DMS153 (cell line): ENCODE measurements at regions not wholly inside any gene's neighbourhood (a gene's known extent, or its start where the extent isn't known, plus 50 kb on each side); places are given as distances from the start of the nearest gene placed in this dataset.
"Not testable (repeated sequence)": the region's sequence is repeated elsewhere in the genome, so short reads cannot be mapped to it uniquely, and the experiment has no call there.

Source experiments
- DNase-seq: peaks from one replicate; lab custom pipeline; 2025; lab: John Stamatoyannopoulos, UW

DNA sequence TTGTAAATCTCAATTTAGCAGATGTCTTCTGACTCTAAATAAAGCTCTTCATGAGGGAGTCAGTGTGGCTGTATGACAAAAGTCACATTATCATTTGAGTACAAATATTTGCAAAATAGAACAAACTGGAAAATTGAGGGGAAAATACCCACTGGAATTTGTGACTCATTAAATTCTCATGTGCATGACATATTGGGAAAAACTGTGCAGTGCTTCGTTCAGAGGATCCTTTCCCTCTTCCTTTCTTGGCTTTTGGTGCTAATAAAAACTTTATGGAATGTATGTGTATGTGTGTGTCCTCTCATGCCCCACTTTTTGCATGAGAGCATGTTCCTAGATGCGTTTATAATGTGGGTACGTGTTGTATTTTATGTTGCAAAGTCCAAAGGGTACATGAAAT is 267.8 kb downstream of the KTN1 start:
- no peak for DNase-seq

DNA sequence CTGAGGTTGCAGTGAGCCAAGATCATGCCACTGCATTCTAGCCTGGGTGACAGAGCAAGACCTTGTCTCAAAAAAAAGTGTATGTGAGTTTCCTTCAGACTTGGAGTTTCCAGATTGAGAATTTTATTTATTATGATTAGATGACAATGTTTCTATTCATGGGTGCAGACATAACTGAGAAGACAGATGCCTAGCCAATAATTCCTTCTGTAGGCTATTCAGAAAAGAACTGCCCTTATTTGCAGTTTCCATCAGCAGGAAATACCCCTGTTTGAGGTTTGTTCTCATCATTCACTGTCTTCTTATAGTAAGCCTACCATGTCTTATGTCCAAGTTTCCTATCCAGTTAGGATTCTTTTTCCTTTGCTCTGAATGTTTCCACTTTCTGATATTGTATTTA is 269.0 kb downstream of the KTN1 start:
- no peak for DNase-seq

DNA sequence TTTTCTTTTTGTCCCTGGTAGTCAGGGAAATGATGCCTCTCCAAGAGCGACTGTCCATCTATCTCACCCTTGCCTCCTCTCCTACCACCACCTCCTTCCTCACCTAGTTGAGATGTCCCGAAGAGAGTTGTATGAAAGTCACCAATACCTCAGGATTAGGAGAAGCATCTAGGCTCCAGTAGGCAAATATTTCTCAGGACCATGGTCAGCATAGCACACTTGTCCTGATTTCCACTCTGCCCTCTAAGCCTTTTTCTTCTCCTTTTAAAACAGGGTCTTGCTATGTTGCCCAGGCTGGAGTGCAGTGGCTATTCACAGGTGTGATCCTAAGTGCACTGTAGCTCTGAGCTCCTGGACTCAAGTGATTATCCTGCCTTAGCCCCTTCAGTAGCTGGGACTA is 268.4 kb upstream of the PELI2 start:
- DNase-seq: no peak

DNA sequence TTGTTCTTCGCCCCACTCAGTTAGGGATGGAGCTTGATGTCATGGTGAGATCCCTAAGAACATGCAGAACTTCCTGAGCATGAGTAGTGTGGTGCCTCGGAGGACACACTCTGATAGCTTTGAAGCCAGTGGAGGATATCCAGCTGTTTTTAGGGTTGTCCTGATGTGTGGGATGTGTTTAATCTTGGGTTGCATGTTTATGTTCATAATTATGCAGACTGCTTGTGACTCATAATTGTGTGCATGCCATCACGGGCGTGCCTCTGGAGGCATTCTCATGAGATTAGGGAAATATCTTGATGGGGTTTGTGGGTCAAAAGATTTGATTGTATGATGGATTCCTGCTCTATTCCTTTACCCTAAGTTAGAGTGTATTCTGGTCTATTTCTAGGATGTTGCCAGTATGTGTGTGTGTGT is 267.4 kb upstream of the PELI2 start:
- no peak for DNase-seq

DNA sequence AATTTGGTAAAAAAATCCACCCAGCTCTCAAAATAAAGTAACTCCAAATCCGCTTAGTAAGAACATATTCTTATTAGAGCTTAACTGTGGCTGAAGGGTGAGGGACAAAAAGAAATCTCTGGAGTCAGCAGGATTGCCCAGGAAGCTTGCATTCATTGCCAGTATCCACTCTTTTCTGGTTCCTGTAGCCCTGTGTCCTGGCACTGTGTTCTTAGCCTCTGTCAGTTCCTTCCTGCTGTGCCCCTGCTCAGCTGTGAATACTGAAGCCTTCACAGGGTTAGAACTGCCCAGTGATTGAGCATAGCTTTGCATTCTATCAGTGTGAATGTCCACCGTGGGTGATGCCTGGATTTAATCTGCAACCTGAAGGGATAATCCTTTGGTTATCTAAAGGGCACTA is 266.9 kb upstream of the PELI2 start:
- DNase-seq: no peak

DNA sequence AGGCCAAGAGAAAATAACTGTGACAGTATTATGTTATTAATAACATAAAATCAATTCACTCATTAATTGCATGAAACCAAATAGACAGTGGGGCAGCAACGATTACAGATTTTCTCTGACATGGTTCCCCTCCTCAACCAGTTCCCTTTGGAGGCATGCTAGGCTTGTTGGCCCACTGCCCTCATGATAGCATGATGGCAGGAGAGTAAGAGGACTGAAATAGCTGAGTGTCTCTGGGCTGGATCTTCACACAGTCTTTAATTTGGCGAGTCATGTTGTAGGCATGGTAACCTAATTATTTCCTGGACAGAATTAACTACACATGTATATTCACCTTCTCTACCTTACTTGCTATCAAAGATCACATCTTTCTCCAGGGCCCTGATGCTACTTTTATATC is 266.2 kb upstream of the PELI2 start:
- no peak for DNase-seq

DNA sequence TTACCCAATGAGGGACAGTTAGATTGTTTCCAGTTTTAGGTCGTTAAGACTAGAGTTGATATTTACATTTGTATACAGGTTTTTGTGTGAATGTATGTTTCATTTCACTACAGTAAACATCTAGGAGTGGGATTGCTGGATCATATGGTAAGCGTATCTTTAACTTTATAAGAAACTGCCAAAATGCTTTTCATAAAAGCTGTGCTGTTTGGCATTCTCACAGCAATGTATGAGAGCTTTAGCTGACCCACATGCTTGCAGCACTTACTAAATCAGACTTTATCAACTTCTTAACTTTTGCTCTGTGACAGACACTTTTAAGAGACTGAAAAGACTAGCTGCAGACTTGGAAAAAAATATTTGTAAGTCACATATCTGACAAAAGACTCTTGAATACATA is 262.5 kb upstream of the PELI2 start:
- DNase-seq: no peak

DNA sequence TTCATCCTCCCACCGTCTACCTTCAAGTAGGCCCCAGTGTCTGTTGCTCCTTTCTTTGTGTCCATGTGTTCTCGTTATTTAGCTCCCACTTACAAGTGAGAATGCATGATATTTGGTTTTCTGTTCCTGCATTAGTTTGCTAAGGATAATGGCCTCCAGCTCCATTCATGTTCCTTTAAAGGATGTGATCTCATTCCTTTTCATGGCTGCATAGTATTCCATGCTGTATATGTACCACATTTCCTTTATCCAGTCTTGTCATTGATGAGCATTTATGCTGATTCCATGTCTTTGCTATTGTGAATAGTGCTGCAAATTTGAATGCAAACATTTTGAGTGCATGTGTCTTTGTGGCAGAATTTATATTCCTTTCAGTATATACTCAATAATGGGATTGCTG is 259.6 kb upstream of the PELI2 start:
- no peak for DNase-seq

DNA sequence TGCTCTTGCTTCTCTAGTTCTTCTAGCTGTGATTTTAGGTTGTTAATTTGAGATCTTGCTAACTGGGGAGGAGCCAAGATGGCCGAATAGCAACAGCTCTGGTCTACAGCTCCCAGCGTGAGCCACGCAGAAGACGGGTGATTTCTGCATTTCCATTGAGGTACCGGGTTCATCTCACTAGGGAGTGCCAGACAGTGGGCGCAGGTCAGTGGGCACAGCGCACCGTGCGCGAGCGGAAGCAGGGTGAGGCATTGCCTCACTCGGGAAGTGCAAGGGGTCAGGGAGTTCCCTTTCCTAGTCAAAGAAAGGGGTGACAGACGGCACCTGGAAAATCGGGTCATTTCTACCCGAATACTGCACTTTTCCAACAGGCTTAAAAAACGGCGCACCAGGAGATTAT is 256.6 kb upstream of the PELI2 start:
- not testable (repeated sequence) for DNase-seq

DNA sequence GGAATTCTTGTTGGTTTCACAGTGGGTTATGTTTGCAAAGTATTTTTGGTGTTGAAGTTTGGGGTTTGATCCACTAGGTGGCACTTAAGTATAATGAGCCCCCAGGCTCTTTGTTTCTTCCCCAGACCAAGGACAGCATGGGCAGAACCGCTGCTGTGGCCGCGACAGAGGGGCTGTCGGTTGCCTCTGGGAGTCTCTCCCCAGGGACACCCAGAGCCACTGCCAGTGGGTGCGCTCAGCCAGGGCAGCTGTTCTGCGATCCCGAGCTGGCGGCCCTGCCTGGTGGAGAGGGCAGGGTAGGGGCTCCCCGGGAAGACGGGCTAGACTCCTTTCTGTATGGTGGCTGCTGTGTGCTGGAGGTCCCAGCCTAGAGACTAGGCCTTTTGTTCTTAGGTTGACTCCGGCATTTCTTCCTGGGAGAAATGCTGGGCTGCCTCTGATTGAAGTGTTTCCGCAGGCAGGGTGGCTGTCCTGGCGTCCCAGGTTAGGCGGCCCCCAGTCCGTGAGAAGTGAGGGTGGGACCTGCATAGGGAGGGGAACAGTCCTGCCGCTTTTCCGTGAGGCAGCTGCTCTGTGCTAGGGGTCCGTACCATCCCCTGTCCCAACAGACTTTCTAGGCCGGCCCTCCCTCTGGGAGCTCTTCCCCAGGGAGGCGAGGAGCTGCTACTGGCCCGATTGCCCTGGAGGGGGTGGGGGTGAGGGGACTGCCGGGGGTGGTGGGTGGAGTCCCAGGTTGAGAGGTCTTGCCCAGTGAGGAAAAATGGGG is 253.1 kb upstream of the PELI2 start:
- no peak for DNase-seq

DNA sequence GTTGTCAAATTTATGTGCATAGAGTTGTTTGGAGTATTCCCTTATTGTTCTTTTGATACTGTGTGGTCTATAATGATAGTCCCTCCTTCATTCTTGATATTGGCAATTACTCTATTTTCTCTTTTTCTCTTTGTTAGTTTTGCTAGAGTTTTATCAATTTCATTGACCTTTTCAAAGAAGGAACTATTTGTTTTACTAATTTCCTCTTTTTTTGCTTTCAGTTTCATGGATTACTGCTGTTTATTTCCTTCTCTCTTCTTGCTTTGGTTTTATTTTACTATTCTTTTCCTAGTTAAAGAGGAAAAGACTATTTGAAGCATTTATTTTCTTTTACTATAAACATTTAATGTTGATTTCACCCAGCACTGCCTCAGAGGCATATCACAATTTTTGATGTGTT is 250.9 kb upstream of the PELI2 start:
- DNase-seq: no peak

DNA sequence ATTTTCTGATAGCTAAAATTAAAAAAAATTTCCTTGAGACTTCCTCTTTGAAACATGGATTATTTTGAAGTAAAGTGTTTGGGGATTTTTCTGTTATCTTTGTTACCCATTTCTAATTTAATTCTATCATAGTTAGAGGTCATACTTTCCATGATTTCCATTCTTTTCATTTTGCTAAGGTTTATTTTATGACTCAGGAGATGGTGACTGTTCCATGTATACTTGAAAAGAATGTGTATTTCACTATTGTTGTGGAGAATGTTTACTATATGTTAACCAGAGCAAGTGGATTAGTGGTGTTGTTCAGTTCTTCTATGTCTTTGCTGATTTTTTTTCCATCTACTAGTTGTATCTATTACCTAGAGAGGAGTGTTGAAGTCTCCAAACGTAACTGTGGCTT is 250.5 kb upstream of the PELI2 start:
- DNase-seq: no peak

DNA sequence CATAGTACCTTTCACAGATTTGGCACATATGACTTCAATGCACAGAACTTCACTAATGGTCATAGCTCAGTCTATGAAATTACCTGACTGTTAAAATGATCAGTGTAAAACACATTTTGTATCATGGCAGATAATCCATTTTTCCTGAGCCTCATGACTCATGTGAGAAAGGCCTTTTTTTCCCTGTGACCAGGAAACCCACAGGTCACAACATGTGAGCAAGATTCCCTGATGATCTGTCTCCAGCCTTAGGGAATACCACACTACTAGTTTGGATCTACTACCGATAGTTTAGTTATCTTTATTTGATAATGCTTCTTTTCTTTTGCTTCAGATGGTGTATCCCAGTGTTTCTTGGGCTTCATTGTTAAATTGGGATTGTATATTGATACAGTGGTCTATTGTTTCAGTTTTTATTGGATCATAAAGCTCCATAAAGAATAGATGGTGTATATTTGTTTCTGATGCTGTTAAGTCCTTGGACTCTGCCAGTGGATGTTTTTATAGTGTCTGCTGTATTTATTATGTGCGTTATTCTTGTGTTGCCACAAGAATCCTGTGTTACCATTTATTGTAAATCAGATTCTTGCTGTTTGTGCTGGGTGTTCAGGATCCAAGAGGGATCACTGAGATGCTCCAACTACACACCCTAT is 248.7 kb upstream of the PELI2 start:
- no peak for DNase-seq

DNA sequence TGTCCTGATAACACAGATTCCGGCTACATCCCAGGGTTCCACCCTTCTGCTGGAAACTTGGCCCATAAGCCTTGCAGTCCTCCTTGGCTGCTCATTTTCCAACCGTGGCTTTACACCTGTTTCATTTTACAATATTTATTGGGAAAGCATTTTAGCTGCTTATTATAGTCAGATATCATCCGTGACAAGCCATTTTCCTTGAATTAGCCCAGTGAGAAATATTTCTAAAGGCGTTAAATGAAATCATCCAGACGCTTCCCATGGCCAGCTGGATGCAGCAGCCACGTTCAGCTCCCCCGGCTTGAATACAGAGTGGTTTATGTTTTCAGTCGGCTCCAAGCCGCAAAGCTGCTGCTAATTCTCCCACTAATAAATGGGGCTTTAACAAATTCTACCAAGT is 245.0 kb upstream of the PELI2 start:
- no peak for DNase-seq

DNA sequence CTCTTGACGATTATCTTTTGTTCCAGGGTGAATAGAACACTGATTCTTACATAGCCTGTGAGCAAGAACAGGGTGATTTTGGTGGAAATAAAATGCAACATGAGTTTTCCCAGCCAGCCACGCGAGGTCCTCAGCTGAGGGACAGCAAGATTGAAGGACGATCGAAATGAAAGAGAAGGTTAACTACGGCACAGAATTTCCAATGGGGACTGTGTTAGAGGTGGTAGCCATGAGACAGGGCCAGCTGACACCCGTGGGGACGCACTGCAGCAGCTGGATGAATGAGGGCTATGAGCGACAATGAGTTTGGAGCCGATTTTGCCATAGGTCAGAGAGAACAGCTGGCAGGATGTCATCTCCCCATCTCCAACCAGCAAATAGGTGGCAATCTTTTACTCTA is 243.4 kb upstream of the PELI2 start:
- no peak for DNase-seq

DNA sequence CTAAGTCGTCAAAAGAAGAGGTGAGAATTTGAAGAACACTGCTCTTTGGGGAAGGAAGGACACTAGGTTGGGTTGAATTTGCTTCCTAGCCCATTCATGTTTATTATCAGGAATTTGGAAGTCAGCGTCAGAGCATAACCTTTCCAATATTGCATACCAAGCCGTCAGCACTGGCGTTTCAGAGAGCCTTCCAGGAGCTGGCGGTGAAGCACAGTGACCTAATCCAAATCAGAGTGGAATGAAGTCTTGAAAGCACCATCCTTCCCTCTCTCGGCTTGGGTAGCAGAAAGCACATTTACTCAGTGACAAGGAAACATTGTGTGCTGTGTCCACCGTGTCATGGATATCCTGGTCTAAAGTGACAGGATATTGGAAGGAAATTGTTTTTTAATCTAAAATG is 240.3 kb upstream of the PELI2 start:
- no peak for DNase-seq

DNA sequence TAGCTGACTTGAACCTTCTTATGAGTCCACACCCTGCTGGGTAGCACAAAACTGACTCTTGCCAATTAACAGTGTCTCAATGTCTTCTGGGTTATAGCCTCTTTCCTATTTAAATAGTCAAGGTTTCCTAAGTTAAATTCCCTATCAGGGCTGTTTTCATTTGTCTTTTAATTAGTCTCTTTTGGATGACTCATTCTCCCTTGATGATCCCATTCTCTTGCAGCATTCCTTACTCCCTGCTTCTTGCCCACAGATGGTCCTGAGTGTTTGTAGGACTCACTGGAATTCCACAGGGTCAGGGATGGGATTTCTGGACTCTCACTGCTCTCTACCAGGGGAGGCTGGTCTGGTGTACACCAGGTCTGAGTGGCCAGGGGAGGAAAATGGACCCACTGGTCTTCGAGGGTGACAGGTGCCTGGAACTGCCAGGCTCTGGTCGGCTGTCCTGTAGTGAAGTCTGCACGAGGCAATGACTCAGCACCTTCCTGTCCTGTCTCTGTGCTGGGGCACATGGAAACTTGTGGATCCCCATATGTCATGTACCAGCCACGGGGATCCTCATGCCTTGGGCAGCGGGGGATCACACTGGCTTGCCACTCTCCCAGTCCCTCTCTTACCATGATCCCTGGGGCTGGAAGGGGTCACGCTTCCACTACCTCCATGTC is 236.5 kb upstream of the PELI2 start:
- DNase-seq: no peak

DNA sequence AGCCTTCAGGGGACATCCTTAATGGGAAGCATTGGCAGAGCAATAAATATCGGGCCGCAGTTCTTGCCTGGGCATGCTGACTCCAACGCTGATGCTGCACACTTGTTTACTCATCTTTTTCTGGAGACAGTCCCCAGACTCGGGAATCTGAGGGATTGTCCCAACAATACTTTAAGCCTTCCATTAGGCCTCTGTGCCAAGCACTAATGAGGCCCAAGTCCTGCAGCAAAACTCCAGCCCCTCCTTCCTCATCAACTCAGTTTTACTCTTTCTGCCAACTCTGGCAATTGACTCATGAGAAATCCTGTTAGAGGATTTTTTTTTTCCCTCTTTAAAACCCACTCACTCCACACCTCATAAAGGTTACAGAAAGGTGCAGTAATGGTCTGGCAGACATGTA is 233.4 kb upstream of the PELI2 start:
- peak; percentile 32 for DNase-seq

DNA sequence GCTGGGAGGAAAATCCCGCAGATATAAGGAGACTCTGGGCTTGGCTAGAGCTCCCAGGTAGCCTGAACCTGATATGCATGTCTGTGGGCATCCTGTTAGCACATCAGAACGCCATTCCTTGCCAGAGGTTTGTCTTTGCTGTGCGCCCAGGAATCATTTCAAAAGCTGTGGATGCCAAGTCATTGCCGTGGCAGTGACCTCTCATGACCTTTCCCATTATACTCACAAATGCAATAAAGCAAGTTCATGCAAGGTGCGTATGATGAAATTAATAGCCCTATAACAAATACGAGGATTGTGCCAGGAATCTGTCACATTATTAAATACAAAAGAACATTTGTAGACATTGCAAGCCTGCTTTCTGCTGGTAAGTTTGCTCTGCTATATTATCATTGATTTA is 229.1 kb upstream of the PELI2 start:
- DNase-seq: peak; percentile 93

DNA sequence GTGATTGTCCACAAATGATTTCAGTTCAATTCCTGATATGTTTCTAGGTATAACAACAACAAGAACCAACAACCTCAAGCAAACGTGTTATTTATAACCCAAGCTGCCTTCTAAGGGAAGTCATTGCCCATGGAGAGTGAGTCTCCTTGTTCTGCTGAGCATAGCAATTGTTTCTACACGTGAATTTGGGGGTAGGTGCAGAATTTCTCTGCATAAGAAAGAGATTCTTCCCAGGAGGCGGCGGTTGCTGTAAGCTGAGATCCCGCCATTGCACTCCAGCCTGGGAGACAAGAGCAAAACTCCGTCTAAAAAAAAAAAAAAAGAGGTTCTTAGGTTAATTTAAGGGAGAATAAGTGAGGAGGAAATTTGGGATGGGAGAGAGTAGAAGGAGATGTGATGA is 226.5 kb upstream of the PELI2 start:
- DNase-seq: no peak

DNA sequence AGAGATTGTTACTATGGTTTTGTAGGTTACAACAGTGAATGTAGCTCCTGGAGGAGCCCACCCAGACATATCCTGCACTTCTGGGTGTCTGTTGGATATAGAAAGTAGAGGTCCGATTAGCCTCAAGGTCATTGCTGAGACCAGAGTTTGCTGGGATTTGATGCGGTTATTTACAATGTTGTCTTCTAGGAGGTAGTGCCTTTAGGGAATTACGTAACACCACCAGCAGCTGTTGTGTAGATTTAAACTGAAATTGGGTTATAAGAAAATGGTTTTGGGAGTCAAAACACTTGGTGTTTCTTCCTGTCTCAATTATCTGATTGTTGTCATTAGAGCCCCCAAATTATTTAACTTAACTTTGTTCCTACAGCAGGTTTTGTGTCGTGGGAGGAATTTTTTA is 225.3 kb upstream of the PELI2 start:
- no peak for DNase-seq

DNA sequence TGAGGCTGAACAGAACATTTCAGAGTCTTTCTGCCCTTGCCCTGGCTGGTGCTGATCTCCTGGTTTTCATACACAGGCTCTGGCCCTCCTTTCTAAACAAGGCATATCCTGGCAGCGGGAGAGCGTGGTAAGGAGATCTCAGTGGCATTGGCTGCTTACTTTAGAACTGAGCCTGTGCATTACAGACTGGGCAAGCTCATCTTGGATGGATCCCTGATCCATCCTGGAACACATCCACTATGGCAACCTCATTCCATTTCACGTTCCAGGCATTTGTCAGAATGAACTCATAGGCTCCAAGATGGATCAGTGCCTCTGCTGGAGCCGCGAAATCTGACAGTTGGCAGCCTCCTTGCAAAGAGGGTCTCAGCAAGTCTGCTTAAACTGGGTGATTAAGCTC is 224.5 kb upstream of the PELI2 start:
- DNase-seq: no peak

DNA sequence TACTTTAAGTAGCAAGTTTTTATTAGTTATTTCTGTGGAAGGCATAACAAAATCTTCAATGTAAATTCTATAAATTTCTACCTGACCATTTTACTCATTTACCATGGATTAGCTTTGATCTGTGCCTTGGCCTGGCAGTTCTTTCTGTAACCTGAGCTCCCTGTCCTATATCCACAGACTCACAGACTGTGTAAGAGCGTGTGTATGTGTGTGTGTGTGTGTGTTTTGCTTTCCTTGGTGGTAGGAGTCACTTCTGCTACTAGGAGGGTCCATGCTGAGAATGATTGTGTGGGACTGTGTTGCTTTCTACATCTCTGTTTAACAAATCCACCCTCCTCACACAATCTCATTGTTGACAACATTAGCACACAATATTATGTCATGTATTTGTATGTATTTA is 221.2 kb upstream of the PELI2 start:
- no peak for DNase-seq

DNA sequence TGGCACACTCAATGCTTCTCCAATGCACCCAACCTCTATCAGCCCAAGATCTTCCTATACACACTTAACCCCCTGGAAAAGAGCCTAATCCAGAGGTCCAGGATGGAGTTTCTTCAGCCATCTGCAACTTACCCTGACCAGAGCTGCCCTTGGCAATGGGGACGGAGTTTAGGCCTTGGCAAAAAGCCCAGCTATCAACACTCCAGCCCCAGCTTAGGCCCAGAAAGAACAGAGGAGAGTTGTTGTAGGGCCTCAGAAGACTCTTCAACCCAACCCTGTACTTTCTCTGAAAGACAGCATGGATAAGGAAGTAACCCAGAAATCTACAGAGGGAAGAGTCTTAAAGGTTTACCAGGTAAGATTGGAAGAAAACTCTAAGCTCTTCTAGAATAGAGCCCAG is 219.3 kb upstream of the PELI2 start:
- no peak for DNase-seq
